HG02970 (cell line): ENCODE measurements at regions not wholly inside any gene's neighbourhood (a gene's known extent, or its start where the extent isn't known, plus 50 kb on each side); places are given as distances from the start of the nearest gene placed in this dataset.

Source experiments
- ATAC-seq: cut with Tn5 transposase; IDR thresholded peaks from one replicate; pipeline ENCODE4 v1.9.1; 2021; ENCODE audit warnings: mild to moderate bottlenecking, moderate library complexity, moderate number of reproducible peaks; ENCODE audit not compliant: unreplicated experiment, low FRiP score

- no peak for ATAC-seq
Observed at GRCh38 chr5:120738568-120738967, 274.5 kb downstream of the PRR16 start.

- no peak for ATAC-seq
Observed at GRCh38 chr5:120740989-120741388, 276.9 kb downstream of the PRR16 start.

- no peak for ATAC-seq
Observed at GRCh38 chr5:120748474-120748873, 284.4 kb downstream of the PRR16 start.

GRCh38 chr5:120749737-120750136, 285.6 kb downstream of the PRR16 start:
- no peak for ATAC-seq

- no peak for ATAC-seq
Observed at GRCh38 chr5:120759587-120759986, 295.5 kb downstream of the PRR16 start.

GRCh38 chr5:120761986-120762385, 297.9 kb downstream of the PRR16 start:
- no peak for ATAC-seq

- ATAC-seq: no peak
Observed at GRCh38 chr5:120765189-120765588, 301.1 kb downstream of the PRR16 start.

- no peak for ATAC-seq
Observed at GRCh38 chr5:120767178-120767820, 303.2 kb downstream of the PRR16 start.

GRCh38 chr5:120769312-120769872, 305.3 kb downstream of the PRR16 start:
- no peak for ATAC-seq

- no peak for ATAC-seq
Observed at GRCh38 chr5:120771202-120771601, 307.1 kb downstream of the PRR16 start.

GRCh38 chr5:120778491-120779484, 314.7 kb downstream of the PRR16 start:
- ATAC-seq: no peak

GRCh38 chr5:120779674-120780073, 315.6 kb downstream of the PRR16 start:
- ATAC-seq: no peak

- no peak for ATAC-seq
Observed at GRCh38 chr5:120788481-120788880, 324.4 kb downstream of the PRR16 start.

- ATAC-seq: no peak
Observed at GRCh38 chr5:120789918-120790317, 325.8 kb downstream of the PRR16 start.

GRCh38 chr5:120790339-120790738, 326.2 kb downstream of the PRR16 start:
- no peak for ATAC-seq

GRCh38 chr5:120792477-120792876, 328.4 kb downstream of the PRR16 start:
- ATAC-seq: no peak

GRCh38 chr5:120794121-120794520, 330.0 kb downstream of the PRR16 start:
- no peak for ATAC-seq

- no peak for ATAC-seq
Observed at GRCh38 chr5:120803282-120803681, 339.2 kb downstream of the PRR16 start.

GRCh38 chr5:120805131-120805530, 341.0 kb downstream of the PRR16 start:
- no peak for ATAC-seq

GRCh38 chr5:120806202-120806601, 342.1 kb downstream of the PRR16 start:
- ATAC-seq: no peak

- ATAC-seq: no peak
Observed at GRCh38 chr5:120808135-120808534, 344.0 kb downstream of the PRR16 start.
